Endothelial cell of umbilical vein (primary cell): ENCODE measurements at regions not wholly inside any gene's neighbourhood (a gene's known extent, or its start where the extent isn't known, plus 50 kb on each side); places are given as distances from the start of the nearest gene placed in this dataset.

ENCODE experiments used
- BruUV-seq: library from RNA; stranded (reverse); fragments of 400-500 nt; replicated peaks from 2 replicates; lab custom pipeline; 2021; lab: Mats Ljungman, UMichigan
- CTCF ChIA-PET: fragments of 300-600, 350-600 bp; sonication (Branson Sonifier 250); formaldehyde crosslinking; loops from one replicate; lab custom pipeline; 2021; ENCODE audit warnings: antibody characterized with exemption, inconsistent platforms; lab: Charles Lee
- POLR2A ChIA-PET: fragments of 300-600, 350-600 bp; sonication (Branson Sonifier 250); formaldehyde crosslinking; loops from one replicate; lab custom pipeline; 2021; ENCODE audit warnings: antibody characterized with exemption, inconsistent platforms; lab: Charles Lee
- DNase-seq: peaks from one replicate; pipeline ENCODE4 v3.0.0-alpha.2; 2011; ENCODE audit warnings: low read depth, low spot score
- FAIRE-seq: peaks from 2 replicates; lab custom pipeline; 2011; peaks lifted over from hg19 to GRCh38; lab: Jason Lieb, UNC
- H2AFZ ChIP-seq: 2 replicates; pipeline ENCODE4 v1.6.0; 2012; ENCODE audit warnings: low read depth, low read length, control low read depth, inconsistent platforms
- H3K27ac ChIP-seq: 2 replicates; pipeline ENCODE4 v1.5.1; 2011; ENCODE audit warnings: low read depth, mild to moderate bottlenecking, control low read depth, low read length, moderate library complexity; ENCODE audit not compliant: insufficient read depth
- H3K27me3 ChIP-seq, 2 experiments: 2 replicates each; pipeline versions ENCODE4 v1.6.0 to v1.6.1; 2011; ENCODE audit warnings: low read length in 2 of 2, mixed read lengths in 1 of 2; ENCODE audit not compliant: control insufficient read depth in 2 of 2, insufficient read depth in 2 of 2
- H3K36me3 ChIP-seq, 2 experiments: 2 replicates in 1 of 2; 3 replicates in 1 of 2; pipeline ENCODE4 v1.5.1; 2011; ENCODE audit warnings: low read length in 2 of 2, mild to moderate bottlenecking in 1 of 2, moderate library complexity in 1 of 2; ENCODE audit not compliant: control insufficient read depth in 2 of 2, insufficient read depth in 2 of 2; ENCODE audit errors: extremely low read depth in 1 of 2
- H3K4me1 ChIP-seq: 3 replicates; pipeline ENCODE4 v1.5.1; 2011; ENCODE audit warnings: mild to moderate bottlenecking, low read length; ENCODE audit not compliant: control insufficient read depth, insufficient read depth; ENCODE audit errors: extremely low read depth
- H3K4me2 ChIP-seq: 2 replicates; pipeline ENCODE4 v1.6.1; 2011; ENCODE audit warnings: low read length, control low read depth, mixed read lengths; ENCODE audit not compliant: insufficient read depth
- H3K4me3 ChIP-seq, 3 experiments: fragments of 200-600 bp in 1 of 3; sonication (generic), shearing (Covaris generic) in 1 of 3; replicated peaks in 1 of 3; 2 replicates each; pipeline ENCODE4 v1.5.1; 2011 to 2016; ENCODE audit warnings: control low read depth in 3 of 3, low read length in 3 of 3, mild to moderate bottlenecking in 2 of 3, inconsistent platforms in 1 of 3, low read depth in 1 of 3, moderate library complexity in 1 of 3; ENCODE audit not compliant: insufficient read depth in 1 of 3
- H3K79me2 ChIP-seq: 2 replicates; pipeline ENCODE4 v1.6.0; 2012; ENCODE audit warnings: low read length, inconsistent platforms; ENCODE audit not compliant: control insufficient read depth, insufficient read depth
- H3K9ac ChIP-seq: replicated peaks from 2 replicates; pipeline ENCODE3; 2011; ENCODE audit warnings: low read length, control low read depth; ENCODE audit not compliant: insufficient read depth; ENCODE audit errors: extremely low read depth
- H3K9me1 ChIP-seq: replicated peaks from 3 replicates; pipeline ENCODE4 v1.6.0; 2011; ENCODE audit warnings: mild to moderate bottlenecking, low read length; ENCODE audit not compliant: control insufficient read depth, insufficient read depth; ENCODE audit errors: extremely low read depth
- H3K9me3 ChIP-seq: replicated peaks from 2 replicates; pipeline ENCODE4 v1.5.1; 2012; ENCODE audit warnings: low read length, inconsistent platforms; ENCODE audit not compliant: control insufficient read depth, insufficient read depth
- H4K20me1 ChIP-seq: replicated peaks from 2 replicates; pipeline ENCODE3; 2011; ENCODE audit warnings: mild to moderate bottlenecking, low read length; ENCODE audit not compliant: control insufficient read depth, insufficient read depth; ENCODE audit errors: extremely low read depth
- CTCF ChIP-seq, 2 donors: IDR thresholded peaks; 1 replicate in 1 of 2; 2 replicates in 1 of 2; pipeline ENCODE4 v1.5.1; 2011; ENCODE audit warnings: low read length in 2 of 2, mild to moderate bottlenecking in 2 of 2, moderate library complexity in 2 of 2, control low read depth in 1 of 2, inconsistent platforms in 1 of 2, low read depth in 1 of 2; ENCODE audit not compliant: insufficient read depth in 1 of 2; ENCODE audit errors: extremely low read depth in 1 of 2
- EZH2 ChIP-seq: IDR thresholded peaks from 2 replicates; pipeline ENCODE4 v1.6.1; 2012; ENCODE audit warnings: borderline replicate concordance, low read depth, mild to moderate bottlenecking, moderate library complexity, low read length, inconsistent platforms; ENCODE audit not compliant: severe bottlenecking
- JUN ChIP-seq: IDR thresholded peaks from 2 replicates; pipeline ENCODE4 v1.6.1; 2011; ENCODE audit warnings: borderline replicate concordance, low read depth; ENCODE audit not compliant: insufficient read length, insufficient read depth
- MAX ChIP-seq: IDR thresholded peaks from 2 replicates; pipeline ENCODE4 v1.6.1; 2011; ENCODE audit not compliant: insufficient read depth, insufficient read length
- MYC ChIP-seq: IDR thresholded peaks from one replicate; pipeline ENCODE4 v1.6.1; 2011; ENCODE audit warnings: mild to moderate bottlenecking, low read depth, low read length
- POLR2A ChIP-seq: IDR thresholded peaks from 2 replicates; pipeline ENCODE4 v1.6.1; 2012; ENCODE audit warnings: low read depth, mild to moderate bottlenecking, control low read depth, low read length
- POLR2AphosphoS5 ChIP-seq: IDR thresholded peaks from 2 replicates; pipeline ENCODE4 v1.6.1; 2012; ENCODE audit warnings: low read depth, mild to moderate bottlenecking, control low read depth, low read length, moderate library complexity; ENCODE audit not compliant: insufficient read depth
- dilution Hi-C: fragments of 300-500 bp; cut with MboI; formaldehyde crosslinking; loops from one replicate; pipeline ENCODE4 v1.15.0; 2019; ENCODE audit warnings: low sequenced_read_pairs; ENCODE audit not compliant: extremely low pct_ligation_motif_present
- intact Hi-C: fragments of 100-400 bp; cut with micrococcal nuclease; formaldehyde crosslinking; loops from one replicate; pipeline ENCODE4 v1.10.0; 2022

GRCh38 chr7:142311876-142312275, 54.0 kb upstream of the PRSS58 start:
- Histone ChIP-seq H3K27ac (no peak overlapping the region), H3K4me1 (no peaks in the 10 kb centered on the region), H2AFZ (no peak overlapping the region), H4K20me1 (no peaks in the 10 kb centered on the region), H3K79me2 (no peaks in the 10 kb centered on the region), H3K27me3 (no peaks in the 10 kb centered on the region), H3K36me3 (no peaks in the 10 kb centered on the region), H3K4me2 (no peak overlapping the region), H3K4me3 (no peak overlapping the region), H3K9me3 (no peaks in the 10 kb centered on the region), H3K9me1 (no peaks in the 10 kb centered on the region), H3K9ac (no peak overlapping the region)
- DNase-seq, result no peak
- POLR2A ChIA-PET, result no interaction called here
- dilution Hi-C loops, result no loop called here
- TF ChIP-seq MAX (no peak), CTCF (IDR thresholded peaks at IDR 0.05; ENCODE audit: extremely low read depth in 1 of 2, insufficient read depth in 1 of 2, low read depth in 1 of 2, low read length in 2 of 2) (no peak), MYC (no peak), POLR2A (no peak), POLR2AphosphoS5 (no peak), EZH2 (no peak), JUN (no peak)
- no peak for FAIRE-seq
- no TSS peak for BruUV-seq
- intact Hi-C loops, result no loop called here
- CTCF ChIA-PET, result no interaction called here
